ENCODE measurements at regions not wholly inside any gene's neighbourhood (a gene's known extent, or its start where the extent isn't known, plus 50 kb on each side); places are given as distances from the start of the nearest gene placed in this dataset.
"Not testable (repeated sequence)": the region's sequence is repeated elsewhere in the genome, so short reads cannot be mapped to it uniquely, and the experiment has no call there.

- no peak for DNase-seq (ENCODE audit: low spot score)
Observed at GRCh38 chr5:171542525-171543140, 123.2 kb downstream of the FGF18 start.

- no peak for DNase-seq (ENCODE audit: low spot score)
Observed at GRCh38 chr5:171543148-171543815, 123.8 kb downstream of the FGF18 start.

GRCh38 chr5:171544913-171545765 is 125.7 kb downstream of the FGF18 start:
- DNase-seq (ENCODE audit: low spot score): no peak

DNA sequence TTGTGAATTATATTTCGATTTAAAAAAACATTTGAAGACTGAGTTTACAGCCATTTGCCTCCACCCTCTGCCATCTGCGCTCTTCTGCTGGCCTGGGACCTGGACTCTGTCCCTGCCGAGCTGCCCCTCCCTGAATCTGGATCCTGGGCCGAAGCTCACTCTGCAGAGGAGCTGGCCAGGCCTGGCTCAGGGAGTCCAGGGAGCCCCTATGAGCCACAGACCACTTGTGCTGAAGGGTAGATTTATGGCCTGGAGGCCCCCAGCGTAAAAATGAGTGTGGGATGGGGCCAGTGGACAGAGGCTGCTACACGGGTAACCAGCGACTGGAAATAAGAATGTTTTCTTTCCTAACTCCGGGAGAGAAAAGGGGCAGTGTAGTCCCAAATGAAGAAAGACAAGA is 129.8 kb downstream of the FGF18 start:
- no peak for DNase-seq (ENCODE audit: low spot score)

- DNase-seq (ENCODE audit: low spot score): not testable (repeated sequence)
Observed at GRCh38 chr5:171553817-171554216, 134.4 kb downstream of the FGF18 start.

DNA sequence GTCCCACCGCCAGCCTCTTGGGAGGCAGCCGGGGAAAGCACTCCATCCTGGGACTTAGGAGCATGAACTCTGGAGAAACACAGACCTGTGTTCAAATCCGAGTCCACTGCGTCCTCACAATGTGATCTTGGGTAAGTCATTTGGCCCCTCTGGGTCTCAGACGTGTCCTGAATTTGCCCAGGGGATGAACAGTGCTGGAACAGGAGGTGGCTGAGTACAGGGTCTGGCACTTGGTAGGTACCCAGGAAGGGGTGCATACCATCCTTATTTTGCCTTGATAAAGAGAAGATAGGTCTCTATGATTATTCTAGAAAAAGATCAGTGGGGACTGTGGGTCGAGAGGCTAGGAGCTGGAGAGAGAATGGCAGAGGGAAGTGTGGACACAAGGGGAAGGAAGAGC is 135.7 kb downstream of the FGF18 start:
- no peak for DNase-seq (ENCODE audit: low spot score)

DNA sequence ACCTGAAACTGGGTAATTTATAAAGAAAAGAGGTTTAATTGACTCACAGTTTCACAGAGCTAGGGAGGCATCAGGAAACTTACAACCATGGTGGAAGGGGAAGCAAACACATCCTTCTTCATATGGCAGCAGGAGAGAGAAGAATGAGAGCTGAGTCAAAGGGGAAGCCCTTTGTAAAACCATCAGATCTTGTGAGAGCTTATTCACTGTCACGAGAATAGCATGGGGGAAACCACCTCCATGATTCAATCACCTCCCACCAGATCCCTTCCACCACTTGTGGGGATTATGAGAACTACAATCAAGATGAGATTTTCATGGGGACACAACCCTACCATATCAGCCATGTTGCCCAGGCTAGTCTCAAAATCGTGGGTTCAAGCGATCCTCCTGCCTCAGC is 143.4 kb downstream of the FGF18 start:
- no peak for DNase-seq (ENCODE audit: low spot score)

GRCh38 chr5:171568389-171568788 is 148.9 kb downstream of the FGF18 start:
- DNase-seq (ENCODE audit: low spot score): no peak

DNA sequence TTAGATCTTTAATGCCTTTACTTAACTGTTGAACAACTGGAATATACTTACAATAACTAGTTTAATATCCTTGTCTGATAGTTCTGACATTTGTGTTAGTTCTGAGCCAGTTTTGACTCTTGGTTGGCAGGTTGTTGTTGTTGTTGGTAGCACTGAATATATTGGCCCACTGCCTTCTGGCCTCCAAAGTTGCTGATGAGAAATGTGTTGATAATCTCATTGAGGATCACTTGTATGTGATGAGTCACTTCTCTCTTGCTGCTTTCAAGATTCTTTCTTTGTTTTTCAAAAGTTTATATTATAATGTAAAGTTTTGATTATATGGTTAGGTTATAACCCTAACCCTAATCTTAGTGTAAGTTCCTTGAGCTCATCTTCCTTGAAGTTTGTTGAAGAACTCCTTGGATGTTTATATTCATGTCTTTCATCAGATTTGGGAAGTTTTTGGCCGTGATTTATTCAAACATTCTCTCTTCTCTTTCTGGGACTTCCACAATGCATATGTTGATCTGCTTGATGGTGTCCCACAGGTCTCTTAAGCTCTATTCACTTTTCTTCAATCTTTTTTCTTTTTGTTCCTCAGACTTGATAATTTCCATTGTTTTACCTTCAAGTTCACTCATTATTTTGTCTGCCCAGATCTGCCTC is 149.7 kb downstream of the FGF18 start:
- DNase-seq (ENCODE audit: low spot score): no peak

DNA sequence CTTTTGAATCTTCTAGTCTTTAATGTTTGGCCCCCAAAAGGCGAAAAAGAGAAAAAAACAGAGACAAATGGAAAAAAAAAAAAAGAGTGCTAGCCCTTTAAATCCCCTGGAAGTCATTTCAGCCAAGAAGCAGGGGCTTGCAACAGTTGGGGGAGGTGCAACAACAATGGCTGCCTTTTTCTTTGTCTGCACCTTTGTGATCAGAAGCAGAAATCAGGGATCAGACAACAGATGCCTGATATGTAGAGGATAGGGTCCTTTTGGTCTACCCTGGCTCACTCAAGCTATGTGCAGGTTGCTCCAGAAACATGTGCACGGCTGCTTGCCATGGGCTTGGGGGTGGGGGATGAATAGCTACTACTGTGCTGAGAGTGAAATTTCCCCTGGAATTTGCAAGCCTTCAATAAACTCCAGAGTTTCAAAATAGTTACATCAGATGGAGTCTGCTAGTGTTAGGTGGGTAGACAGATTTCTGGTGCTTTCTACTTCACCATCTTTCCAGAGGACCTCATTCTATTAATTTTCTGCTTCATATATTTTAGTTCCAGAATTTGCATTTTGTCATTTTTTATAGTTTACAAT is 150.9 kb downstream of the FGF18 start:
- DNase-seq (ENCODE audit: low spot score): no peak

DNA sequence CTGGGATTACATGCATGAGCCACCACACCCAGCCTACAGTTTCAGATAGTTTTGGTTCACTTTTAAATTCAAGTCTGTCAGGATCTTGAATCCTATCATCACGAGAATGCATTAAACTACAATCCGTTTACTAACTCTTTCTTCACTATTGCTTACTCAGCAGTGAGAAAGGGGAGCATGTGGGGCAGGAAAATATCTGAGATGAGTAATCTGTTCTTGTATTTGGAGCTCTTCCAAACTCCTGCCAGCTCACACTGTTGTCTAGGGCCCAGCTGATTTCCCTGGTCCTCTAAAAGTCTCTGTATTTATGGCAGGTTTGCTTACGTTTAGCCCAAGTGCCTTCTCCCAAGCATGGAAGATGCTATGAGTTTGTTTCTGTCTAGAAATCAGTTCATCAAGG is 152.2 kb downstream of the FGF18 start:
- DNase-seq (ENCODE audit: low spot score): peak; percentile 56

- no peak for DNase-seq (ENCODE audit: low spot score)
Observed at GRCh38 chr5:171573021-171573420, 153.6 kb downstream of the FGF18 start.

DNA sequence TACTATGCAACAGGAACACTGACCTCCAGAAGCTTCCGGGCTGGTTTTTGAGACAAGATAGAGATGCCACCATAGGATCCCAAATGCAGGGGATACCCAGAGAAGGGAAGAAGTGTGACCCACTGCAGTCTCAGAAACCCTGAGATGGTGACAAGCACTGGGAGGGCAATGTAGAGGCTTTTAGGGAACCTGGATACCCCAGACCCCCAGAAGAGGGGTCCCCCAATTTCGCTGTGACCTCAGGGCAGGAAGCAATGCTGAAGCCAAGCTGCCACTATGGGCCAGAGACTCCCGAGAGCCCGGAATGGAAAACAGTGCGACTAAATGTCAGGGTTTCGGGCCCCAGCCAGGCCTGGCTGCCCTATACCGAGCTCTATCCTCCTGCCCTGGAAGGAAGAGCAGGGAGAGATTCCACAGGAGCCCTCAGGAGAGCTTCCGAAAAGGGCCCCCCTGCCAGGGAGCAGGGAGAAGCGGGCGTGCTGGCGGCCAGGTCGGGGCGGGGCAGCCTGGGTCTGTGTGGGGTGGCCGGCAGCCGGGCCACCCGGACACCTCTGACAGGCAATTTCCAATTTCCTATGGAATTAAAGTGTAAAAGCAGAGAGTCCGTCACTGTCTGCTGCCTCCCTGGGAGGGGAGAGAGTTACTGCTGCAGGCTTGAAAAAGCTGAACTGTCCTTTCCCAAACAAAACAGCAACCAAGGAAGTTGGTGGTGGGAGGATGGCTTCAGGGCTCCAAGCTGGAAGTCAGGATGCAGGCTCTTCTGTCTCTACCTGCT is 154.2 kb downstream of the FGF18 start:
- no peak for DNase-seq (ENCODE audit: low spot score)

- DNase-seq (ENCODE audit: low spot score): no peak
Observed at GRCh38 chr5:171574376-171574775, 154.9 kb downstream of the FGF18 start.

DNA sequence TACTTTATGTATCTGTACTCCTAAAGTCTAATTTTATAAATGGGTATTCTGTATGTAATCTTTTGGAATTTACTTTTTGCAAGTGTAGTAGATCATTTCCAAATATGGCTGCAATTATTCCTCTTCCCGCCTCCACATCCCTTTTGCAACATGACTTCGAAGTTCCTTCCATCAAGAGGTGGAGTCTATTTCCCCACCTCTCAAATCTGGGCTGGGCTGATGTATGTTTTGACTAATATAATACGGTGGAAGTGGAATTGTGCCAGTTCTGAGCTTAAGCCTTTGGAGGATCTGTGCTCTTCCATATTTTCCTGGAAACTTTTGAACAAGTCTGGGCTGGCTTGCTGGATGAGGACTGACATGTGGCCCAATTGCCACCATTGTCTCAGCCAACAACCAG is 155.9 kb downstream of the FGF18 start:
- no peak for DNase-seq (ENCODE audit: low spot score)

DNA sequence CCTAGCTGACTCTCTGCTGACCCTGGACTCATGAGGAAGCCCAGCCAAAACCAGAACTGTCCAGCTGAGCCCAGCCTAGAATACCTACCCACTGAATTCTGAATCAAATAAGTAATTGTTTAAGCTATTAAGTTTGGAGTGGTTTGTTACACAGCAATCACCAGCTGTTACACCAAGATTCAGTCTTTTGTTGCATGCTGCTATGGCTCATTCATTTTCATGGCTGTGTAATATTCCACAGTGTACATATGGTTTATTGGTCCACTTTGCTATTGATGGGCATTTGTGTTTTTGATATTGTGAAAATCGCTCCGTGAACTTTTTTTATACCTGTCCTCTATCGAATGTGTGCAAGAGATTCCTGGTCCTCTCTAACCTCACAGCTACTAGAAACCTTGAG is 156.4 kb downstream of the FGF18 start:
- no peak for DNase-seq (ENCODE audit: low spot score)

DNA sequence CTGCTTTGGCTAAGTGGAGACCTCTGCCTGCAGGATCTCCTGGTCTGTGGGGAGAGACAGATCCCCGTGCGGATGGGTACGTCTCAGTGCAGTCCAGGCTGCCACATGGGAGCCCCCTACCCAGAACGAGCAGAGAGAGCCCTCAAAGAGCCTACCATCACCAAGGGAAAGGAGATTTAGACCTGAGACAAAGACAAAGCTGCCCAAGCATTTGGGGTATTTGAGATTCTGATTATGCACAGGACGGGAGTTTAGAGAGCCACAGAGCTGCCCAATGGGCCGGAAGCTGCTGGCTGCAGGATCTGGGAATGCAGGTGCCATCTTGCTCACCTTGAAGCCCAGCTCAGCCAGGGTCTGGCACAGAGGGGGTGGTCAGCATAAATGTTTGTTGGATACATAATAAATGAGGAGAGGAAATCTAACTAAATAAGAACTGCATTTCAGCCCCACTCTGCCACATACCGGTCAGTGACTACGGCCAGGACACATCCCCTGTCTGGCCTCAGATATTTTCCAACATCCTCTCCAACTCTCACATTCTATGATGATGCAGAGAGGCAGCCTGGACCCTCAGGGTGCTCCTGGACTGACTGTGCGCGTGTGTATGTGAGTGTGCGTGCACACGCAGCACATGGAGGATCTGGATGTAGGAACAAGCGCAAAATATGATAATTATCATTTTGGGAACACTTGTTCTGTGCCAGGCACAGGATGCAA is 157.8 kb downstream of the FGF18 start:
- DNase-seq (ENCODE audit: low spot score): no peak

- no peak for DNase-seq (ENCODE audit: low spot score)
Observed at GRCh38 chr5:171578049-171578828, 158.8 kb downstream of the FGF18 start.

DNA sequence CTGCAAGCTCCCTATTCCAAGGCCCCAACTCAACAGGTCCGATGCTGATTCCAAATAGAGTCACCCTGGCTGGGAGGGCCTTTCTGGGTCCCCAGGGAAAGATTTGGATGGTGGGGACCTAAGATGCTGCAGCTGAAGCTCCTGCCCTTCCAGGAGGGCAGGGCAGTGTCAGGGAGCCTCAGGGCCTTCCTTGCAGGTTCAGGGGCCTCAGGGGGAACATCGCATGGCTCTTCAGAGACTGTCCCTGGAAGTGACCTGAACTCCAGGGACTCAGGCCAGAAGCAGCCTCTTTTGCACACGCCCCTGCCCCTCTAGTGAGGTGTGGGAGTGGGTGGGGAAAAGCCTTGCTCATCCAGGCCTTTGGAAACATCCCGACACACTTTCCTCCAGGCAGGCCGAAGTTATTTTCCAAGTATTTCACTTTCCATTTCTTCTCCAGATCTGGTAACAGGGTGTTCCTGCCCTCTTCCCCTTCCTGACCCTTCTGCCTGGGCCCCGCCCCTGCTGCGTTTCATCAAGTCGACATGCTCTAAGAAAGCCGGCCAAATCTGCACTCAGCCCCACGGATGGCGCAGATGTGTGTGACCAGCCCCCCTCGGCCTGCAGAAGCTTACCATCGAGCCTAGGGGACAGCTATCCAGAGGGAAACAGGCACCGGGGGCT is 159.5 kb downstream of the FGF18 start:
- DNase-seq (ENCODE audit: low spot score): no peak
